Gastroesophageal sphincter (tissue), 3 donors: ENCODE measurements at regions not wholly inside any gene's neighbourhood (a gene's known extent, or its start where the extent isn't known, plus 50 kb on each side); places are given as distances from the start of the nearest gene placed in this dataset.

Experiments
- POLR2A ChIP-seq, 2 donors: fragments of 450-650 bp; IDR thresholded peaks; one replicate each; pipeline ENCODE4 v1.6.1; 2017; ENCODE audit warnings: antibody characterized with exemption in 2 of 2, mild to moderate bottlenecking in 2 of 2, moderate library complexity in 1 of 2
- POLR2AphosphoS5 ChIP-seq: sonication (generic); formaldehyde crosslinking; IDR thresholded peaks from one replicate; pipeline ENCODE4 v1.6.1; 2017; ENCODE audit warnings: antibody characterized with exemption
- TF ChIP-seq, protein P1 (sequence below), 4 experiments: fragments of 200-600 bp in 2 of 4; fragments of 450-650 bp in 2 of 4; sonication (generic) in 1 of 4; IDR thresholded peaks; one replicate each; pipeline ENCODE4 v1.5.1; 2017 to 2019; ENCODE audit warnings: antibody characterized with exemption in 4 of 4, mild to moderate bottlenecking in 2 of 4, moderate library complexity in 2 of 4

DNA sequence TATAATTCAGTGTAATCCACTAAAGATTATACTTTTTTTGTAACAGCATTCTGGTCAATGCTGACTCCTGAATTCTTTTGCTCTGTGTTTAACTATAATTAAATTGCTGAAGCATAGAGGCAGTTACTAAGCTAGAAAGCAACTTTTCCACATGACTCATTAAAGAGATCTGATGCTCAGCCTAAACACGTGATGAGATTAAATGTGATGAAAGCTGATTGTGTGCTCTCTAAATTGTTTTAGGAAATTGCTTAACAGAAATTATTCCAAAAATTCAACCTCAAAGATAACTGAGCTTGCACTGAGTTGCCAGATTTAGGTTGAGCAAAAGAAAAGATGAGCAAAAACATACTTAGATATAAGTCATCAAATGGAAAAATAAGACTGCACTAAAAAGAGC is 1033.6 kb downstream of the FAM181B start:
- no peak for TF ChIP-seq POLR2AphosphoS5
- TF ChIP-seq, protein P1, sequence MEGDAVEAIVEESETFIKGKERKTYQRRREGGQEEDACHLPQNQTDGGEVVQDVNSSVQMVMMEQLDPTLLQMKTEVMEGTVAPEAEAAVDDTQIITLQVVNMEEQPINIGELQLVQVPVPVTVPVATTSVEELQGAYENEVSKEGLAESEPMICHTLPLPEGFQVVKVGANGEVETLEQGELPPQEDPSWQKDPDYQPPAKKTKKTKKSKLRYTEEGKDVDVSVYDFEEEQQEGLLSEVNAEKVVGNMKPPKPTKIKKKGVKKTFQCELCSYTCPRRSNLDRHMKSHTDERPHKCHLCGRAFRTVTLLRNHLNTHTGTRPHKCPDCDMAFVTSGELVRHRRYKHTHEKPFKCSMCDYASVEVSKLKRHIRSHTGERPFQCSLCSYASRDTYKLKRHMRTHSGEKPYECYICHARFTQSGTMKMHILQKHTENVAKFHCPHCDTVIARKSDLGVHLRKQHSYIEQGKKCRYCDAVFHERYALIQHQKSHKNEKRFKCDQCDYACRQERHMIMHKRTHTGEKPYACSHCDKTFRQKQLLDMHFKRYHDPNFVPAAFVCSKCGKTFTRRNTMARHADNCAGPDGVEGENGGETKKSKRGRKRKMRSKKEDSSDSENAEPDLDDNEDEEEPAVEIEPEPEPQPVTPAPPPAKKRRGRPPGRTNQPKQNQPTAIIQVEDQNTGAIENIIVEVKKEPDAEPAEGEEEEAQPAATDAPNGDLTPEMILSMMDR (IDR thresholded peaks at IDR 0.05) = no peak
- no peak for TF ChIP-seq POLR2A (IDR thresholded peaks at IDR 0.05)
